GM19351 (cell line): ENCODE measurements at regions not wholly inside any gene's neighbourhood (a gene's known extent, or its start where the extent isn't known, plus 50 kb on each side); places are given as distances from the start of the nearest gene placed in this dataset.

ENCODE experiments used
- ATAC-seq: cut with Tn5 transposase; IDR thresholded peaks from one replicate; pipeline ENCODE4 v1.9.1; 2021; ENCODE audit warnings: mild to moderate bottlenecking, moderate library complexity; ENCODE audit not compliant: unreplicated experiment

- ATAC-seq: no peak
These were observed 50.3 kb downstream of the PLXNA1 start for GRCh38 chr3:127033171-127033570.

- no peak for ATAC-seq
These were observed 50.9 kb downstream of the PLXNA1 start for GRCh38 chr3:127033786-127034185.

GRCh38 chr3:127034195-127034989, 51.5 kb downstream of the PLXNA1 start:
- ATAC-seq: no peak

GRCh38 chr3:127034990-127035652, 52.2 kb downstream of the PLXNA1 start:
- no peak for ATAC-seq

GRCh38 chr3:127035677-127036076, 52.8 kb downstream of the PLXNA1 start:
- ATAC-seq: no peak

- no peak for ATAC-seq
These were observed 53.5 kb downstream of the PLXNA1 start for GRCh38 chr3:127036209-127037020.

GRCh38 chr3:127037021-127037400, 54.1 kb downstream of the PLXNA1 start:
- no peak for ATAC-seq

GRCh38 chr3:127037418-127037841, 54.5 kb downstream of the PLXNA1 start:
- ATAC-seq: no peak

- ATAC-seq: no peak
These were observed 55.1 kb downstream of the PLXNA1 start for GRCh38 chr3:127037971-127038446.

- ATAC-seq: no peak
These were observed 55.6 kb downstream of the PLXNA1 start for GRCh38 chr3:127038466-127038865.

- no peak for ATAC-seq
These were observed 56.1 kb downstream of the PLXNA1 start for GRCh38 chr3:127038923-127039581.

- no peak for ATAC-seq
These were observed 56.8 kb downstream of the PLXNA1 start for GRCh38 chr3:127039719-127040118.

- no peak for ATAC-seq
These were observed 57.3 kb downstream of the PLXNA1 start for GRCh38 chr3:127040216-127040615.

GRCh38 chr3:127041264-127041820, 58.4 kb downstream of the PLXNA1 start:
- no peak for ATAC-seq

GRCh38 chr3:127041933-127042332, 59.0 kb downstream of the PLXNA1 start:
- ATAC-seq: no peak

GRCh38 chr3:127042634-127043033, 59.7 kb downstream of the PLXNA1 start:
- no peak for ATAC-seq

- ATAC-seq: no peak
These were observed 60.2 kb downstream of the PLXNA1 start for GRCh38 chr3:127043041-127043641.

GRCh38 chr3:127043731-127044510, 61.0 kb downstream of the PLXNA1 start:
- no peak for ATAC-seq

- no peak for ATAC-seq
These were observed 62.1 kb downstream of the PLXNA1 start for GRCh38 chr3:127044996-127045395.
